HEK293 (cell line): ENCODE measurements at regions not wholly inside any gene's neighbourhood (a gene's known extent, or its start where the extent isn't known, plus 50 kb on each side); places are given as distances from the start of the nearest gene placed in this dataset.
A peak's percentile ranks its signal among the peaks of the same experiment; 100 is the strongest.

Experiments
- BCL6B ChIP-seq: fragments of 450-650 bp; formaldehyde crosslinking; IDR thresholded peaks from 2 replicates; pipeline ENCODE4 v1.5.1; 2017; ENCODE audit warnings: missing biosample characterization, missing genetic modification characterization
- ELK4 ChIP-seq: IDR thresholded peaks from 2 replicates; pipeline ENCODE4 v1.6.1; 2011; ENCODE audit warnings: mild to moderate bottlenecking, low read depth, low read length, borderline replicate concordance
- GFI1B ChIP-seq: fragments of 450-650 bp; formaldehyde crosslinking; IDR thresholded peaks from 2 replicates; pipeline ENCODE4 v1.5.1; 2016; ENCODE audit warnings: missing biosample characterization, missing genetic modification characterization
- GLI2 ChIP-seq: fragments of 450-650 bp; formaldehyde crosslinking; IDR thresholded peaks from 2 replicates; pipeline ENCODE4; 2017; ENCODE audit warnings: missing biosample characterization, missing genetic modification characterization, low read depth, borderline replicate concordance
- IKZF3 ChIP-seq: fragments of 450-650 bp; IDR thresholded peaks from 2 replicates; pipeline ENCODE4 v1.5.0; 2018; ENCODE audit warnings: missing biosample characterization, mild to moderate bottlenecking, missing genetic modification characterization, moderate library complexity
- KLF10 ChIP-seq: fragments of 450-650 bp; IDR thresholded peaks from 2 replicates; pipeline ENCODE4 v1.5.1; 2018; ENCODE audit warnings: missing biosample characterization, mild to moderate bottlenecking, missing genetic modification characterization
- KLF8 ChIP-seq: fragments of 450-650 bp; formaldehyde crosslinking; IDR thresholded peaks from 2 replicates; pipeline ENCODE4 v1.5.1; 2016; ENCODE audit warnings: missing biosample characterization, missing genetic modification characterization
- SP3 ChIP-seq: fragments of 450-650 bp; formaldehyde crosslinking; IDR thresholded peaks from 2 replicates; pipeline ENCODE4 v1.5.1; 2016; ENCODE audit warnings: missing biosample characterization, missing genetic modification characterization
- SP7 ChIP-seq: fragments of 450-650 bp; formaldehyde crosslinking; IDR thresholded peaks from 2 replicates; pipeline ENCODE4 v1.5.1; 2016; ENCODE audit warnings: missing biosample characterization, missing genetic modification characterization
- TRIM28 ChIP-seq: IDR thresholded peaks from 2 replicates; pipeline ENCODE4 v1.6.1; 2011; ENCODE audit warnings: low read length, control low read depth, borderline replicate concordance
- ZBTB1 ChIP-seq: fragments of 450-650 bp; formaldehyde crosslinking; IDR thresholded peaks from 2 replicates; pipeline ENCODE4 v1.5.1; 2016; ENCODE audit warnings: missing biosample characterization, missing genetic modification characterization
- ZBTB21 ChIP-seq: fragments of 450-650 bp; formaldehyde crosslinking; IDR thresholded peaks from 2 replicates; pipeline ENCODE4 v1.5.1; 2017; ENCODE audit warnings: missing biosample characterization, missing genetic modification characterization
- ZBTB8A ChIP-seq: fragments of 450-650 bp; formaldehyde crosslinking; IDR thresholded peaks from 2 replicates; pipeline ENCODE4 v1.5.1; 2016; ENCODE audit warnings: missing biosample characterization, missing genetic modification characterization
- ZNF112 ChIP-seq: fragments of 450-650 bp; formaldehyde crosslinking; IDR thresholded peaks from 2 replicates; pipeline ENCODE4 v1.5.0; 2017; ENCODE audit warnings: missing biosample characterization, missing genetic modification characterization
- ZNF146 ChIP-seq: fragments of 450-650 bp; formaldehyde crosslinking; IDR thresholded peaks from 2 replicates; pipeline ENCODE4 v1.5.1; 2016; ENCODE audit warnings: missing biosample characterization, missing genetic modification characterization
- ZNF16 ChIP-seq: fragments of 450-650 bp; formaldehyde crosslinking; IDR thresholded peaks from 2 replicates; pipeline ENCODE4 v1.5.1; 2016; ENCODE audit warnings: low read depth, missing biosample characterization, missing genetic modification characterization
- ZNF169 ChIP-seq: fragments of 450-650 bp; formaldehyde crosslinking; IDR thresholded peaks from 2 replicates; pipeline ENCODE4 v1.5.1; 2016; ENCODE audit warnings: missing biosample characterization, missing genetic modification characterization
- ZNF223 ChIP-seq: fragments of 450-650 bp; formaldehyde crosslinking; IDR thresholded peaks from 2 replicates; pipeline ENCODE4 v1.5.1; 2016; ENCODE audit warnings: missing biosample characterization, missing genetic modification characterization
- ZNF37A ChIP-seq: fragments of 450-650 bp; IDR thresholded peaks from 2 replicates; pipeline ENCODE4 v1.5.1; 2018; ENCODE audit warnings: missing biosample characterization, missing genetic modification characterization
- ZNF404 ChIP-seq: fragments of 450-650 bp; formaldehyde crosslinking; IDR thresholded peaks from 2 replicates; pipeline ENCODE4 v1.5.1; 2017; ENCODE audit warnings: missing biosample characterization, missing genetic modification characterization
- ZNF416 ChIP-seq: fragments of 450-650 bp; formaldehyde crosslinking; IDR thresholded peaks from 2 replicates; pipeline ENCODE4 v1.5.1; 2016; ENCODE audit warnings: missing biosample characterization, missing genetic modification characterization
- ZNF510 ChIP-seq: fragments of 450-650 bp; formaldehyde crosslinking; IDR thresholded peaks from 2 replicates; pipeline ENCODE4 v1.5.1; 2018; ENCODE audit warnings: mild to moderate bottlenecking, missing genetic modification characterization, missing biosample characterization; ENCODE audit not compliant: insufficient replicate concordance
- ZNF560 ChIP-seq: fragments of 450-650 bp; formaldehyde crosslinking; IDR thresholded peaks from 2 replicates; pipeline ENCODE4 v1.5.1; 2017; ENCODE audit warnings: missing biosample characterization, missing genetic modification characterization, borderline replicate concordance
- ZNF623 ChIP-seq: fragments of 450-650 bp; formaldehyde crosslinking; IDR thresholded peaks from 2 replicates; pipeline ENCODE4 v1.5.1; 2016; ENCODE audit warnings: missing biosample characterization, missing genetic modification characterization
- ZNF626 ChIP-seq: fragments of 450-650 bp; sonication (Bioruptor Pico); formaldehyde crosslinking; IDR thresholded peaks from 2 replicates; pipeline ENCODE4 v1.5.1; 2018; ENCODE audit warnings: missing biosample characterization, missing genetic modification characterization, inconsistent platforms
- ZNF677 ChIP-seq: fragments of 450-650 bp; IDR thresholded peaks from 2 replicates; pipeline ENCODE4 v1.5.0; 2018; ENCODE audit warnings: missing biosample characterization, mild to moderate bottlenecking, missing genetic modification characterization, moderate library complexity
- ZNF777 ChIP-seq: fragments of 450-650 bp; formaldehyde crosslinking; IDR thresholded peaks from 2 replicates; pipeline ENCODE4 v1.5.1; 2017; ENCODE audit warnings: missing biosample characterization, missing genetic modification characterization, borderline replicate concordance
- ZNF791 ChIP-seq: fragments of 450-650 bp; formaldehyde crosslinking; IDR thresholded peaks from 2 replicates; pipeline ENCODE4 v1.5.1; 2016; ENCODE audit warnings: missing biosample characterization, missing genetic modification characterization
- ZNF843 ChIP-seq: fragments of 450-650 bp; formaldehyde crosslinking; IDR thresholded peaks from 2 replicates; pipeline ENCODE4 v1.5.1; 2016; ENCODE audit warnings: missing biosample characterization, missing genetic modification characterization
- ZSCAN23 ChIP-seq: fragments of 450-650 bp; formaldehyde crosslinking; IDR thresholded peaks from 2 replicates; pipeline ENCODE4 v1.5.1; 2016; ENCODE audit warnings: missing biosample characterization, missing genetic modification characterization
- ZSCAN4 ChIP-seq: fragments of 450-650 bp; formaldehyde crosslinking; IDR thresholded peaks from 2 replicates; pipeline ENCODE4 v1.5.1; 2017; ENCODE audit warnings: missing biosample characterization, missing genetic modification characterization
- TF ChIP-seq, protein P1 (sequence below): fragments of 450-650 bp; formaldehyde crosslinking; IDR thresholded peaks from 2 replicates; pipeline ENCODE4 v1.5.1; 2016; ENCODE audit warnings: missing biosample characterization, missing genetic modification characterization, borderline replicate concordance
- TF ChIP-seq, protein P2 (sequence below): fragments of 450-650 bp; formaldehyde crosslinking; IDR thresholded peaks from 2 replicates; pipeline ENCODE4 v1.5.1; 2016; ENCODE audit warnings: missing biosample characterization, missing genetic modification characterization
- TF ChIP-seq, protein P3 (sequence below): fragments of 450-650 bp; formaldehyde crosslinking; IDR thresholded peaks from 2 replicates; pipeline ENCODE4 v1.5.1; 2017; ENCODE audit warnings: missing biosample characterization, mild to moderate bottlenecking, missing genetic modification characterization, moderate library complexity

- TF ChIP-seq ZSCAN4 (tag by site-specific recombination) (no peak), ZNF16 (tag by site-specific recombination) (no peak), ZNF777 (no peak), ZNF112 (no peak), ZNF169 (no peak), GLI2 (tag by site-specific recombination) (no peak), BCL6B (tag by site-specific recombination) (no peak), TRIM28 (peak; percentile 40; the same call in 1 of the 2 replicates), ZNF404 (tag by site-specific recombination) (no peak), IKZF3 (tag by site-specific recombination) (no peak), ZBTB21 (tag by site-specific recombination) (no peak), ZBTB8A (no peak), ZBTB1 (tag by site-specific recombination) (no peak), ZNF623 (tag by site-specific recombination) (no peak), ELK4 (no peak), ZNF626 (tag by site-specific recombination) (no peak), ZNF791 (no peak), ZNF37A (tag by site-specific recombination) (no peak), ZNF560 (tag by site-specific recombination) (no peak), KLF8 (tag by site-specific recombination) (no peak), ZNF677 (tag by site-specific recombination) (no peak), KLF10 (tag by site-specific recombination) (no peak), GFI1B (peak; percentile 72; the same call in 1 of the 2 replicates), SP7 (no peak), ZNF223 (tag by site-specific recombination) (no peak), ZSCAN23 (tag by site-specific recombination) (no peak), ZNF843 (tag by site-specific recombination) (no peak), ZNF510 (tag by site-specific recombination) (no peak), ZNF146 (tag by site-specific recombination) (no peak), SP3 (tag by site-specific recombination) (no peak), ZNF416 (tag by site-specific recombination) (no peak)
- TF ChIP-seq, protein P1, sequence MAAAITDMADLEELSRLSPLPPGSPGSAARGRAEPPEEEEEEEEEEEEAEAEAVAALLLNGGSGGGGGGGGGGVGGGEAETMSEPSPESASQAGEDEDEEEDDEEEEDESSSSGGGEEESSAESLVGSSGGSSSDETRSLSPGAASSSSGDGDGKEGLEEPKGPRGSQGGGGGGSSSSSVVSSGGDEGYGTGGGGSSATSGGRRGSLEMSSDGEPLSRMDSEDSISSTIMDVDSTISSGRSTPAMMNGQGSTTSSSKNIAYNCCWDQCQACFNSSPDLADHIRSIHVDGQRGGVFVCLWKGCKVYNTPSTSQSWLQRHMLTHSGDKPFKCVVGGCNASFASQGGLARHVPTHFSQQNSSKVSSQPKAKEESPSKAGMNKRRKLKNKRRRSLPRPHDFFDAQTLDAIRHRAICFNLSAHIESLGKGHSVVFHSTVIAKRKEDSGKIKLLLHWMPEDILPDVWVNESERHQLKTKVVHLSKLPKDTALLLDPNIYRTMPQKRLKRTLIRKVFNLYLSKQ (tag by site-specific recombination) = no peak
- TF ChIP-seq, protein P2, sequence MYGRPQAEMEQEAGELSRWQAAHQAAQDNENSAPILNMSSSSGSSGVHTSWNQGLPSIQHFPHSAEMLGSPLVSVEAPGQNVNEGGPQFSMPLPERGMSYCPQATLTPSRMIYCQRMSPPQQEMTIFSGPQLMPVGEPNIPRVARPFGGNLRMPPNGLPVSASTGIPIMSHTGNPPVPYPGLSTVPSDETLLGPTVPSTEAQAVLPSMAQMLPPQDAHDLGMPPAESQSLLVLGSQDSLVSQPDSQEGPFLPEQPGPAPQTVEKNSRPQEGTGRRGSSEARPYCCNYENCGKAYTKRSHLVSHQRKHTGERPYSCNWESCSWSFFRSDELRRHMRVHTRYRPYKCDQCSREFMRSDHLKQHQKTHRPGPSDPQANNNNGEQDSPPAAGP (tag by site-specific recombination) = no peak
- TF ChIP-seq, protein P3, sequence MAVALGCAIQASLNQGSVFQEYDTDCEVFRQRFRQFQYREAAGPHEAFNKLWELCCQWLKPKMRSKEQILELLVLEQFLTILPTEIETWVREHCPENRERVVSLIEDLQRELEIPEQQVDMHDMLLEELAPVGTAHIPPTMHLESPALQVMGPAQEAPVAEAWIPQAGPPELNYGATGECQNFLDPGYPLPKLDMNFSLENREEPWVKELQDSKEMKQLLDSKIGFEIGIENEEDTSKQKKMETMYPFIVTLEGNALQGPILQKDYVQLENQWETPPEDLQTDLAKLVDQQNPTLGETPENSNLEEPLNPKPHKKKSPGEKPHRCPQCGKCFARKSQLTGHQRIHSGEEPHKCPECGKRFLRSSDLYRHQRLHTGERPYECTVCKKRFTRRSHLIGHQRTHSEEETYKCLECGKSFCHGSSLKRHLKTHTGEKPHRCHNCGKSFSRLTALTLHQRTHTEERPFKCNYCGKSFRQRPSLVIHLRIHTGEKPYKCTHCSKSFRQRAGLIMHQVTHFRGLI (tag by site-specific recombination) = peak; percentile 78; the same call in 1 of the 2 replicates
Observed at GRCh38 chr2:200736646-200737274, 75.0 kb upstream of the BZW1 start (continued).
